ENCODE measurements at regions not wholly inside any gene's neighbourhood (a gene's known extent, or its start where the extent isn't known, plus 50 kb on each side); places are given as distances from the start of the nearest gene placed in this dataset.
"Not testable (repeated sequence)": the region's sequence is repeated elsewhere in the genome, so short reads cannot be mapped to it uniquely, and the experiment has no call there.

DNA sequence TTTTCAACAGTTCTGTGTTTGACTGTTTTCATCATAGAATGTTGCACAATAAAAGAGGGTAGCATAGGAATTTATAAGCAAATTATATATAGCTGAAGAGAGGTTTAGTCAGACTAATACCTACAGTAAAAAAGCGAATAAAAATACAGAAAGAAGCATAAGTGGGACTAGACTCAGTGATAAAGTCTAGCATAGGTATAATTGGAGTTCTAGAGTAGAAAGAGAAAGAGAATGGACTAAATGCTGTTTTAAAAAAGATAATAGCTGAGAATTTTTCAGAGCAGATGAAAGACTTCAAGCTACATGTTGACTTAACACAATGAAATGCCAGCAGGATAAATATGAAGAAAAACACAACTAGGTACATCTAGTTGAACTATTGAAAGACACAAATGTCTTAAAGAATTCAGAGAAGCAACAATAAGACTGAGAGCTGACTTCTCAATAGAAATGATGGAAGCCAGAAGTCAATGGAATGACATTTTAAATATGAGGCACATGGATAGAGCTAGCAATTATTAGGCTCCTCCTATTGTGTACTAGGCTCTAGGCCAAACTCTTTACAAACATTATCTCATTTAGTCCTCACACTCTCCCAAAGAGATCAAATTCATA, 573.9 kb downstream of the ZNF608 start:
- no peak for DNase-seq (ENCODE audit: low spot score)

- not testable (repeated sequence) for DNase-seq (ENCODE audit: low spot score)
These were observed 578.3 kb downstream of the ZNF608 start for GRCh38 chr5:124168093-124168492.

DNA sequence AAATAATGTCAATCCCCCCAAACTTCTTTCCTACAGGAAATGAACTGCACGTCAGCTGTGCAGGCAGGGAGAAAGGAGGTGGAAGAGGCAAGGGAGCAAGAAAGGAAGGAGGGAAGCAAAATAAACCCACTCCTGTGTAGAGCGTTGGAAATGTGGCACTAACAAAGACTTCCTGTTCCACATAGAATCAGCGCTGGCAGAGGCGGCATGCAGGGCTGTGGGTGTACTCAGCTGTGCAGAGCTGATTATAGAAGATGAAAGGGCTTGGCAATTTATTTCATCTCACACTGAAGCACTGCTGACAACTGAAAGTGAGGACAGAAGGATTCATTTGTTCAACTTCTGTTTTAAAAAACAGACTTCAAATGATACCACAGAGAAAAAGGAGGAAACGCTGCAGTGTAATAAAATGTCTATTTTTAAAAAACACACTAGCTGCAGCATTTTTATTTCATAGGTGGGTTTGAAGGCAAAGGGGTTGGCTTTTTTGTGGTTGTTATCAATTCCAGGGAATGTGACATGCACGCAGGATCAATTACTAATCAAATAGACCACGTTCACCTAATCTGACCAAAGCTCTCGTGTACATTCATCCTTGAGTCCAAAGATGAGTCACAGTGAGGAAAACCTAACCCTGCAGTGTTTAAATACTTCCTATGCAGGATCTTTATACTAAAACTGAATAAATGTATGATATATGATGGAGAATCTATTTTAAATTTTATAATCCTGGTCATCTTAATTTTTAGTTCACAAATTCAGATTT, 583.5 kb downstream of the ZNF608 start:
- DNase-seq (ENCODE audit: low spot score): no peak

GRCh38 chr5:124161266-124161665, 585.2 kb downstream of the ZNF608 start:
- DNase-seq (ENCODE audit: low spot score): no peak

GRCh38 chr5:124160265-124160664, 586.2 kb downstream of the ZNF608 start:
- DNase-seq (ENCODE audit: low spot score): no peak

DNA sequence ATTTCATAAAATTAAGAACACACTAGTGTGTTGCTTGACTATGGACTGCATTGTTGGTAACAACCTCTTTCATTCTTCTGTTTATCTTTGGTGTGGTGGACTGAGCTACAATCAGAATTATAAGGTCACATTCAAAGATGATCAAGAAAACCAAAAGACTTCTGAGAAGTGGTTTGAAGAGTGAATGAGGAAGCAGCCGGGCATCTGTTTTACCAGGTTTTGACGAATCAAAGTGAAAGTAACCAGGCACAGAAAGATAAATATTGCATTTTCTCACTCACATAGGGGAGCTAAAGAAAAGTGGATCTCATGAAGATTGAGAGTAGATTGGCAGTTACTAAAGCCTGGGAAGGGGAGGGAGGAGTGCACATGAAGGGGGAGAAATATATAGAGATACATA, 589.1 kb downstream of the ZNF608 start:
- DNase-seq (ENCODE audit: low spot score): no peak

- DNase-seq (ENCODE audit: low spot score): no peak
These were observed 589.9 kb downstream of the ZNF608 start for GRCh38 chr5:124156415-124156996.

GRCh38 chr5:124154714-124155113, 591.7 kb downstream of the ZNF608 start:
- DNase-seq (ENCODE audit: low spot score): no peak

GRCh38 chr5:124153588-124153987, 592.9 kb downstream of the ZNF608 start:
- no peak for DNase-seq (ENCODE audit: low spot score)

- DNase-seq (ENCODE audit: low spot score): no peak
These were observed 597.9 kb downstream of the ZNF608 start for GRCh38 chr5:124148574-124148973.

DNA sequence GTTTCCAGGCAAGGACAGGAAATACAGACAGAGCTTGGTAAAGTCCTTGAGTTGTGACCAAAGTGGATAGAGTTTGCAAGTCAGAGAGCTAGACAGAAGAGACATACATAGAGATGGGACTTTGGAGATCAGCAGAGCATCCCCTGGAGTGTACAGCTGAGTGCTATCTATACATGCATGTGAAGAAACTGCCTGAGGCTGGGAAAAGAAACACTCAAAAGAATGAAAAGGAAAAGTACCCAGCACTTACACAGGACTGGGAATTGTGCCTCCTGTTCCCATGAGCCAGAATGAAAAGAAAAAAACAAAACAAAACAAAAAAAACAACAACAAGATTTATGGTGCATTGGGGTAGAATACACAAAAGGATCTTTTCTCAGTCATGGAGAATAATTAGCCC, 606.4 kb downstream of the ZNF608 start:
- DNase-seq (ENCODE audit: low spot score): no peak

- DNase-seq (ENCODE audit: low spot score): no peak
These were observed 607.0 kb downstream of the ZNF608 start for GRCh38 chr5:124139477-124139876.

DNA sequence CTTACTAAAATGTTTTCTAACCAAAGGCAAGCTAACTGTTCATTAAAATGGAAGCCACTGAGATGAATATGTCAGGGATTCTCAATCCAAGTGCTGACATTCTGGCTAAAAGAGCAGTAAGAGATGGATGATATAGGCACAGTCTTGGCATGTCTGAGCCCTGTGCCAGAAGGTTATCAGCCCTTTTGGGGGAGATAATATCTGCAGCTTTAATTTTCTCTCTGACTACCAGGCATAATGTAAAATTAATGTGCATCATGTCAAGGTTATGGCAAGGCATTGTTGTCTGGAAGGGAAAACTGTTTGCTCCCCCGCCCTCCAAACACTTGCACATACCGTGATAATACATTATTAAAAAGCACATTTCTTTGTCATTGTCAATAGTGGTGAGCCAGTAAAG, 609.8 kb downstream of the ZNF608 start:
- DNase-seq (ENCODE audit: low spot score): no peak

DNA sequence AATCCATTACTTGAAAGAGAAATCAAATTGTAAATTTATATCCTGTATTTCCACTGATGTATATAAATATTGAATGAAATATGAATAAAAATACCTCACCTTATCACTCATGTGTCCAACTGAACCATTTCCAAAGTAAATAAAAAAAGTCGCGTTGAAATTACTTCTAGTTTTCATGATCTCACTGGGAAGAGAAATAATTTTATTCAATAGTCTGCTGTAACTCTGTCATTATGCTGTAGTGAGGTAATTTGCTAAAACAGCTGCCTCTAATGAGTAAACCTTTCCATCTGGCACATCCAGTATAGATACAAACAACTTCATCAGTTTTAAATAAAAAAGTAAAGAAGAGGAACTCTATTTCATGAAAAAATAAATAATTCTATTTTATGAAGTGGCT, 611.5 kb downstream of the ZNF608 start:
- DNase-seq (ENCODE audit: low spot score): no peak

GRCh38 chr5:124133406-124133805, 613.0 kb downstream of the ZNF608 start:
- no peak for DNase-seq (ENCODE audit: low spot score)

GRCh38 chr5:124132843-124133242, 613.6 kb downstream of the ZNF608 start:
- no peak for DNase-seq (ENCODE audit: low spot score)

DNA sequence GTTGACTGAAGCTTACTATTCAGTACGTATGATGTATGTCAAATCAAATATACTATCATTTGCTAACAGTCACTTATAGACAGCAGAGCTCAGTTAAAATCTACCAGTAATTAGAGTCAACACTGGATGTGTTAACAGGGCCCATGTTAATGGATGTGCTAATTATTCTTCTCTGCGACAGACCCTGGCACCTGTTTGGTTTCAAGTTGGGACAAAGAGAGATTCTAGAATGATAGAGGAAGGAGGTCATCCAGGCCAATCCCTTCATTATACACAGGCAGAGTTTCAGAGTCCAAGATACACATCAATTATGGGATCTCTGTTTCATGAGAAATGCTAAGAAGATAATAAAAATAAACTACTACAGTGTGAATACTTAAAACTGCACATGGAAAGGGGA, 615.0 kb downstream of the ZNF608 start:
- DNase-seq (ENCODE audit: low spot score): no peak

DNA sequence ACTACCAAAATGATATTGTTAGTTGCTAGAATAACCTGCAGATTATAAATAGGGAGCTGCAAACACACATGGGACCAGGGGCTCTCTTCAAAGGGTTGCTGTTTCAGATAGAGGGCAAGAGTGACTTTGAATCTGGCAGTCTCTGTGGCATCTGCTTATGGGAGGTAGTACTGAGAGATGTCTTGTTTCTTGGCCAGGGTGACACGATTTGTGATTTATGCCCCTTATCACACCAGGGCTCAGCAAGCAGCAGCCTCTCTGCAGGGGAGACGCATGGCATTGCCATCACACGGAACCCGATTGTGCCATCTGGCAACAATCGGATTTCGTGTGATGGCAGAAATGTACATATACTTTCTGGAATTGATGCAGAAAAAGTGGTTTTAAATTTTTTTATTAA, 615.6 kb downstream of the ZNF608 start:
- DNase-seq (ENCODE audit: low spot score): no peak

DNA sequence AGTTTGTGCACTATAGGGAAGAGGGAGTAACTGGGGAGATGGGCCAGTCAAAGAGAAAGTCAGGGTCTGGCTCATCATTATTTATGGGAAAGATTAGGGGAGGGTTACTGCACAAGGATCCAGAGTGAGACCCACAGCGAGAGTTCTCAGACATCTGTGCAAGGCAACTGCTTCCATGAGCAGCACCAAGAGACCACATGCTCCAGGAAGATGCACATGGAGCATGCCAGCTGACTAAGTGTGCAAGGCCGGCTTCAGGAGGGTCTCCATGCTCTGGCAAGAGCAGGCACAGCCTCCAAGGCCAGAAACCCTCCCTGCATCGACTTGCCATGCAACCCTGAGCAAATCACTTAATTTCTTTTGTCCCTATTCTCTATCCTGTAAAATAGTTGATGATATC, 616.9 kb downstream of the CSNK1G3 start:
- no peak for DNase-seq (ENCODE audit: low spot score)

- no peak for DNase-seq (ENCODE audit: low spot score)
These were observed 614.7 kb downstream of the CSNK1G3 start for GRCh38 chr5:124126504-124127217.

GRCh38 chr5:124124711-124125229, 612.8 kb downstream of the CSNK1G3 start:
- DNase-seq (ENCODE audit: low spot score): no peak

- DNase-seq (ENCODE audit: low spot score): no peak
These were observed 609.2 kb downstream of the CSNK1G3 start for GRCh38 chr5:124121198-124121597.

DNA sequence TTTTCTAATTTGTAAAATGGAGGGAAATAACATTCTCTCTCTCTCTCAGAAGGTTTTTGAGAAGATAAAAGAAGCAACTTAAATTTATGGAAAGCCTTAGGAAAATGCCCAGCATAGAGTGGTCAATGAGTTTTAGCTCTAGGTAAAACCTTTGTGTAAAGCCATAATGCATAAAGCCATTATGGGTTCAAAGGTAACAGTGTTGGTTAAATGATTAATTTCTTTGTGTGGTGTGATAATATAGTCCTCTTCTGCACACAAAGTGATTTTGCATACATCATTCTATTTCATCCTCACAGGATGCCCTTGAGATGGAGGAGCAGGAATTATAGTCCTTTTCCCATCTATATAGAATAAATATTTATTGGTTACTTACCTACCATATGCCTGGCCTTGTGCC, 602.9 kb downstream of the CSNK1G3 start:
- DNase-seq (ENCODE audit: low spot score): no peak

Measured in ecto neural progenitor cell (in vitro differentiated cells).